NCI-H524 treated with DMSO at 0.1 percent for 48 hours (cell line): ENCODE measurements at regions not wholly inside any gene's neighbourhood (a gene's known extent, or its start where the extent isn't known, plus 50 kb on each side); places are given as distances from the start of the nearest gene placed in this dataset.
"Not testable (repeated sequence)": the region's sequence is repeated elsewhere in the genome, so short reads cannot be mapped to it uniquely, and the experiment has no call there.

Source experiments
- DNase-seq: peaks from one replicate; lab custom pipeline; 2025; lab: John Stamatoyannopoulos, UW

DNA sequence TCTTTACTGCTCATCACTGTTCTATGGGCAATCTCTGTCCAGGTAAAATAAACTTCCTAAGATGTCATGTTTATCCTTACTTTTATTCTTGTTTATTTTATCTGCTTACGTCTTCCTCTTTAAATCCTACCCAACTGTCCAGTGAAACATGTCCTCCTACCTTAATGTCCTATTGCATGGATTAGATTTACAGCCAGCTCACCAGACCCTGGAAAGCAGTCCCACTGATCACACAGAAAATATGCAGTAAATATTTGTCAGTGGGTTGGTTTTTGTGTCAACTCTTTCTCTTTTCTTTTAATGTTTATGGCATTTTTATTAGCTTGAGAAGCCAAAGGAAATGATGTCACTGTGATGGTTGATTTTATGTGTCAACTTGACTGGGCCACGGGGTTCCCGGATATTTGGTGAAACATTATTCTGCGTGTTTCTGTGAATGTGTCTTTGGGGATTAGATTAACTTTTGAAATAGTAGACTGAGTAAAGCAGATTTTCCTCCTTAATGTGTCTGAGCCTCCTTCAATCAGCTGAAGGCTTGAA lies 258.3 kb downstream of the SRGAP2C start:
- no peak for DNase-seq

DNA sequence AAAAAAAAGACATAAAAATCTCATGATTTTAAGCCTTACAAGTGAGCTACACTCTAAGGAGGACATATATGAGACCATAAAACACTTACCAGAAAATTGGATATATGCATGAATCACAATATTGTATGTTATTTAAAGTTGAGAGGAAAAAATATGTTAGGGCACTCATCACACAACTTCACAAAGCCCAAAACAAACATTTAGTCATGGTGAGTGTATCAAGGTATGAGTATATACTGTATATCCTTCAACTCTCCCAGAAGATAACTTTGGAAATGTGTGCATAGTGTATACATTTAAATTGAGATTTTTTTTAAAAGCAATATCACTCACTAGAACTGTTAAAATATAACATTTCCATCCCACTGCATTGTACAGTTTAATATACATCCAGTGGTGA lies 259.3 kb downstream of the SRGAP2C start:
- DNase-seq, result no peak

DNA sequence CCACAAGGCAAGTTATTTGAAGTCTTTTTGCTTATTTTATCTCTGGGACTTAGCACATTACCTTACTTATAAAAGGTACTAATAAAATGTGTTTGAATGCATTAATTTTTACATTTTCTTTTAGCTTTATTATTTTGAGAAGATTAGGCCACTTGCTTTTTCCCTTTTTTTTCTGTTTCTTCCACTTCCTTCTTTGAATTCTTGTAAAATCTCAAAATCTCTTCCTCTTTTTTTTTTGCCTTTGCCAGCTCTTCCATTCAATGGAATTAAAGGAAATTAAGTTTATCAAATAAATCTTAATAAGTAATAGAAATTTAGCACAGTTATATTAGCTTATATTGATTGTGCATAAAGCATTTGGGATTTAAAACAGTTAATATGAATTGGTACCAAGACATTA lies 260.9 kb downstream of the SRGAP2C start:
- DNase-seq, result no peak

DNA sequence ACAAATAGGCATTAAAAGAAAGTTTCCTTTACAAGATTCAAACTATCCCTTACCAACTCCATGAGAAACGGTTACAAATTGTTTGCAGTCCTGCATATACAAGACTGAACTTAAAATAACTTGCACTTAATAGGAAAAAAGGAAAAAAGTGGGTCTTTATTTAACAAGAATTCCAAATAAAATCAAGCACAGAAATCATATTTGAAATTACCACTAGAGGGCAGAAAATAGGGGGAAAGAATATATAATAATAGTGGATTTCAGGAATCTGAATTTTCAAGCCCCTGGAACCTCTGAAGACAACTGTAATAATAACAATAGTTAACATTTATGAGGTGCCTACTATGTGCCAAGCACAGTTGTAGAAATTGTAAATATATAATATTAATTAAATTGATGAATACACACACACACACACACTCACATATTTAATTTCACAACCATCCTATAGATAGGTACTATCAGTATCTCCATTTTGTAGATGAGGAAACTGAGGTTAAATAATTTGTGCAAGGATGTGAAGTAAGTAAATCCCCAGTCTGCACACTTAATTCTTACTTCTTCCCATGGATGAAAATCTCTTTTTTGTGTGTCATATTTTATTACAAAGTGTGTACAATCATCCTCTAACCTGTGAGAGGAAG lies 262.6 kb downstream of the SRGAP2C start:
- not testable (repeated sequence) for DNase-seq

DNA sequence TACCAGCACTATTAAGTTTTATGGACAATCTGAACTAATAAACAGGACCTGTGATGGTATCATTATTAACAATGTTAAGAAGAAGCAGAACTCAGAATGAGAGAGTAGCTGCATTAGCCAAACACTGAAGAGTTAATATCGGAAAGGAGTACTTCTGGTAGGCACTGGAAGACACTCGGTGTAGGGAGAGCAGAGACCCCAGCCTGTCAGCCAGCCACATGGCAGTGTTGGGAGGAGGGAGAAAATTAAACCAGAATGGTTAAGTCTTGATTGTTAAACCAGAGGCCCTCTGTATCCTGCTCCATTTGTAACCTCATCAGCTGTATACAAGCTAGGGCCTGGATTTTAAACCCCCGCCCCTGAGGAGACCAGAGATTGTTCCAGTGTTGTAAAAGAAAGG lies 263.3 kb downstream of the SRGAP2C start:
- not testable (repeated sequence) for DNase-seq

DNA sequence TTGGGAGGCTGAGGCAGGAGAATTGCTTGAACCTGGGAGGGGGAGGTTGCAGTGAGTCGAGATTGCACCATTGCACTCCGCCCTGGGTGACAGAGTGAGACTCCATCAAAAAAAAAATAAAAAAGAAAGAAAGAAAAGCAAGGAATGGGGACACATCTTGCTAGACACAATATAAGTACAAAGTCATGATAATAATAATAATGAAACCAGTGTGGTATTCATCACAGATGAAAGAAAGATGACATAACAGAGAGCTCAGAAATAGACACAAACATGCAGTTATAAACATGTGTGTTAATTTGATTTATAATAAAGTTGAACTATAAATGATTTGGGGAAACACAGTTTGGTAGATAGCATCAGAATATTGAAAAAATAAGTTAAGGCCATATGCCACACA lies 264.1 kb downstream of the SRGAP2C start:
- no peak for DNase-seq

DNA sequence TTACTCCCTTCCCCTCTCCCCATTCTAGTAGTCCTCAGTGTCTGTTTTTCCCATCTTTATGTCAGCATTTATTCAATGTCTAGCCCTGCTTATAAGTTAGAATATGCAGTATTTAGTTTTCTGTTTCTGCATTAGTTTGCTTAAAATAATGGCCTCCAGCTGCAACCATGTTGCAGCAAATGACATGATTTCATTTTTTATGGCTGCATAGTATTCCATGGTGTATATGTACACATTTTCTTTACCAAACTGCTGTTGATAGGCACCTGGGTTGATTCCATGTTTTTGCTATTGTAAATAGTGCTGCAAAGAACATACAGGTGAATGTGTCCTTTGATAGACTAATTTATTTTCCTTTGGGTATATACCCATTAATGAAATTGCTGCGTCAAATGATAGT lies 267.7 kb downstream of the SRGAP2C start:
- no peak for DNase-seq

DNA sequence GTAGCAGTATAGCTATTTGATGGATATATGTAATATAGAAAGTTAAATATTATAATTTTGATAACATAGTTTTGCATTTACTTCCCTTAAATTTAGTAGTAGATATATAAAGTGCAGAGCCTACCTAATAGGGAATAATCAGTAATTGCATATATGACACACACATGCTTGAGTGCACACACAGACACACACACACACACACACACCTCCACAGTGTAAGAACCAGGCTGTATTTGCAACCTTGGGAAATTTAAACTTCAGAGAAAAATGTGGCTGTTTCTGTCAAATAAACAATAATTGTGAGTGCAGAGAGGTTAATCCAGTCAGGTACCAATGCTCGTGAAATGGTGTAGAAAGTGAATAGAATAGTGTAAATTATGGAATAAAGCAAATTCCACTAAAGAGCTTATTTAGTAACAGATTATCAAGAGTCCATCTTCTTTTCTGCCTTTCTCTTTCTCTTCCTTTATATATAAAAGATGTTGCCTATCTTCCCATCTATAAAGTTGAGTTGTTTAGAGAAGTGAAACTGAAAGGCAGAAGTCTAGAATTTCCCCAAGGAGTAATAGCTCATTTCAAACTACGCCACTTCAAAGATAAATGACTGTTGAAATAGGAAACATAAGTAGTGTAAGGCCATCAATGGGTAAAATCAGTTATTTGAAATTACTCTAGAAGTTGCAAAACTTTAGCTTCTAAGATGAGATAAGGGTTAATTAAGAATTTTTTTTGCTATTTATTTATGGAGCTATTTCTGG lies 273.7 kb downstream of the SRGAP2C start:
- no peak for DNase-seq

DNA sequence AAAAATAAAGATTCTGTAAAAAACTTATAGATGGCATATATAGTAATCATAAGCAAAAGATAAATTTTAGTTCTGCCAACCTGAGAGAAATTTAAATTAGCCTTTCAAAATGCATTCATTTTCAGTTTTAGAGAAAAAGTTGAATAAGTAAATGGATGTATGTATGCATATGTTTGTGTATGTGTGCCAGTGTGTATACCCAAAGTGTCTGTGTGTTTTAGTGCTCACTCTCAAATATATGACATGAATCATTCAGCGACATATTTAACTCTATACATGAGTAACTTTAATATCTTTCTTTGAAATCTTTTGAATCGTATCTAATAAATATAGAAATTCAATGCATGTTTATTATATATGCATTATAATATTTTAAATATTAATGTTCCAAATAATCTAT lies 274.5 kb downstream of the SRGAP2C start:
- DNase-seq, result no peak

DNA sequence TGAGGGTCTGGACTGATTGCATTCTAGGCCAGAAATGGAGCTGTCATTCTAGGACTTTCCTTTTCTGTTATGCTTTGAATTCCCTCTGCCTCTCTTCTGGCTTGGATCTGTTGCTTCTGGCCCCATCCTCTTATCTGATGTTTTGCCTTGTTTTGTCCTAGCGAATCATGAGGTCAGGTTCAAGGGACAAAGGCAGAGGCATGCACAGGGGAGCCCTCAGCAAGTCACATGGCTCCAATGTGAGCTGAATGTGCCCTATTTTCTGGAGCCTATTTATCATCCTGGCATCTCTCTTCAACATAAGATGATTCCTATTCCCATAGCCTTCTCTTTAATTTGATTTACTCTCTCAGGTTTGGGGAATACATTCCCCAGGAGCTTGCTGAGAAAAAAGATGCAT lies 284.6 kb downstream of the SRGAP2C start:
- not testable (repeated sequence) for DNase-seq

DNA sequence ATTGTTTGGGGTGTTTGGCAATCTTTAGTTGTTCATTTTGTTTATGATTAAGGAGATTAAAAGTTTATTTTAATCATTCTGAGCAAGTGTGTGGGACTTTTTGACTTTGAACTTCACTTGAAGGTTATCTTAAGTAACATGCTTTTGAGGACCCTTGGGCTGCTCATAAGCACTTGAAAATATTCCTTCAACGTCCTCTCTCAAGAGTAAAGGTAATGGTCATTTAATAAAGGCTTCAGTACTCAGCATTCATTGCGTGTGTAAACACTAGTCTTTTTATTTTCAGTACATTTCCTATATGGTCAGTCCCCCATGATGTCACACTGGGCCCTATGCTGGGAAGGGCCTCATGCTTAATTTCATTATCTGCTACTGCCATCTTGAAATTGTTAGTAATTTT lies 285.6 kb downstream of the SRGAP2C start:
- not testable (repeated sequence) for DNase-seq

DNA sequence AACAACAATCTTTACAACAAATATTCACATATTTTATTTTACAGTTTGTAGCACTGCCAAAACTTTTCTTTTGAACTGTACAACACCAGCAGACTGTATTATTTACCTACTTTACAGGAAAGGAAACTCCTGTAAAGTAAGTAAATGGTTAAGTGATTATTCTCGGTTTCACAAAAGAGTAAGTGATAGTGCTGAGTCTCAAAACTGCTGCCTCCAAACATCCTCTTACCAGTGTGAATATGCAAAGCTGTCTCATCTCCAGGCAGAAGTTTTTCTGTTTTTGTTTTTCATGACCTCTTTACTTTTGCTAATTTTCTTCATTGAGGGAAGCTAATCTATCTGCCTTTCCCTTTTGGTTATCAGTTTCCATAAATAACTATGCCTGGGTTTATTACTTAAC lies 286.7 kb downstream of the SRGAP2C start:
- no peak for DNase-seq

DNA sequence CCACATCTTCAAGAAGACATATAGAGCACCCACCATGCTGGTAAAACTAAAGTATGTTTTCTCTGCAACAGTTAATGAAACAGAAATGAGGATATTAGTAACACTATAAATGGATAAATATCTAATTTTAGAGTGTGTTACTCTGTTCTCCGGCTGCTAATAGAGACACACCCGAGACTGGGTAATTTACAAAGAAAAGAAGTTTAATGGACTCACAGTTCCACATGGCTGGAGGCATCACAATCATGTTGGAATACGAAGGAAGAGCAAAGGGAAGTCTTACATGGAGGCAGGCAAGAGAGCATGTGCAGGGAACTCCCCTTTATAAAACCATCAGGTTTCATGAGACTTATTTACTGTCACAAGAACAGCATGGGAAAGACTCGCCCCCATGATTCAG lies 287.2 kb downstream of the SRGAP2C start:
- DNase-seq, result no peak

DNA sequence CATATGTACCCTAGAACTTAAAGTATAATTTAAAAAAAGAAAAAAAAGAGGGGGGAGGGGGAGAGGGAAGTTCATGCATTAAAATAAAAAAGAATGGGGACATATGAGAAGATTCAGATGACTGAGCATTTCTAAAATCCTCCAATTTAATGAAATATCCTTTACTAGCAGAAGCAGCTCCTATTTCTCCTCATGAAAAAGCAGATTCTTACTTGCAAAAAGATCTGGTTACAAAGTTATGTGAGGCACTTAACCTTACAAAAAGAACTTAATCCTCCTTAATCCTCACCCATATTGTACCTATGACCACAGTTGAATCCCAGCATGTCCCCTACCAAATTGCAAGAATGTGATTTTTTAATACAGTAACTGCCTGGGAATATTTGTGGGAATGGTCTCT lies 298.5 kb downstream of the SRGAP2C start:
- peak; percentile 65 for DNase-seq

DNA sequence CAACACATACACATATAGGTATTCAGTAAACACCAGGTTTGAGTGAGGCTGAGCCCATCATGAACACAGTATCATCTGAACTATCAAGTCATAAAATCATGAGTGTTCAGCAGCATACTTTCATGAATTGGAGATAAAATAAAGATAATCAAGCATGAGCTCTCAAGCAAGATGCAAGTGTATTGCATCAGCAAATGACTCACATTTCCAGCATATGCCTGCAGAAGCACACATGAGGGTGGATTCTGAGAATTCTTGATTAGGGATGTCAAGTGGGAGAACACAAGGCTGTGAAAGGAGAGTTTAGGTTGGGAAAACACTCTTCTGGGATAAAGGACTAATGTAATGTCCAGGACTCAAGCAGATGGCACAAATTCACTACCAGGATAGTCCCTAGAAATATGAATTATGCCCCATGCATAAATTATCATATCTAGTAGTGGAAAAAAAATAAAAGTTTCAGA lies 299.2 kb downstream of the SRGAP2C start:
- peak; percentile 37 for DNase-seq

DNA sequence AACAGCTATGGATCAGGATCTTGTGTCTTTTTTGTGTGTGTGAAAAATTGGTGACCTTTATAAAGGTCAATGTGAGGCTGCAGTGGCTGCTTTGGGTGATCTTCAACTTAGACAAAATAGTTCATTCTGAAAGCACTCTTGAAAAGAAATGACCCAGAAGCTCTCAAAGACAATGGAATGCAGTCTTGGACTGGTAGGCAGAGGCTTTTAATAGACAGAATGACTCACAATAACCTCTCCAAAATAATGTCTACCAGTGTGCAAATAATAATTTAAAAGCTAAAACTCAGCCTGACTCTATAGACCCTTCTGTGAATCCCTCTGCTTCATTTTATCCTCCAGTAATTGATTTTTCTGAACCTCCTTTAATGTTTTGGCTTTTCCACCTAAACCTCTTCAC lies 310.0 kb downstream of the SRGAP2C start:
- DNase-seq, result not testable (repeated sequence)

DNA sequence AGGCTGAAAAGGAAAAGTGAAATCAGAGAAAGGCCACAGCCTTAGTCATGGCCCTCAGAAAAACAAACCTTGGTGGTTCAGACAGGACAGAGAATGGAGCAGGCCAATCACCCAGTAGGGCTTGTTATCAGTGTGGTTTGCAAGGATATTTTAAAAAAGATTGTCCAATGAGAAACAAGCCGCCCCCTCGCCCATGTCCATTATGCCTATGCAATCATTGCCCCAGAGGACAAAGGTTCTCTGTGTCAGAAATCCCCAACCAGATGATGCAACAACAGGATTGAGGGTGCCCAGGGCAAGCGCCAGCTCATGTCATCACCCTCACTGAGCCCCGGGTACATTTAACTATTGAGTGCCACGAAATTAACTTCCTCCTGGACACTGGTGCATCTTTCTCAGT lies 326.7 kb downstream of the SRGAP2C start:
- not testable (repeated sequence) for DNase-seq

DNA sequence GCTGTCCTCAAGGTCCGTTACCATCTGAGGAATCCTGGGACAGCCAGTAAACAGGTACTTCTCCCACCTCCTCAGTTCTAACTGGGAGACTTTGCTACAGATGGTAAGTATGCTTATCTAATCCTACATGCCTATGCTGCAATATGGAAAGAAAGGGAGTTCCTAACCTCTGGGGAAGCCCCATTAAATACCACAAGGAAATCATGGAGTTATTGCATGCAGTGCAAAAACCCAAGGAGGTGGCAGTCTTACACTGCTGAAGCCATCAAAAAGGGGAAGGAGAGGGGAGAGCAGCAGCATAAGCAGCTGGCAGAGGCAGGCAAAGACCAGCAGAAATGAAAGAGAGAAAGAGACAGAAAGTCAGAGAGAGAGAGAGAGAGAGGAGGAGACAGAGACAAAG lies 327.1 kb downstream of the SRGAP2C start:
- DNase-seq, result not testable (repeated sequence)

DNA sequence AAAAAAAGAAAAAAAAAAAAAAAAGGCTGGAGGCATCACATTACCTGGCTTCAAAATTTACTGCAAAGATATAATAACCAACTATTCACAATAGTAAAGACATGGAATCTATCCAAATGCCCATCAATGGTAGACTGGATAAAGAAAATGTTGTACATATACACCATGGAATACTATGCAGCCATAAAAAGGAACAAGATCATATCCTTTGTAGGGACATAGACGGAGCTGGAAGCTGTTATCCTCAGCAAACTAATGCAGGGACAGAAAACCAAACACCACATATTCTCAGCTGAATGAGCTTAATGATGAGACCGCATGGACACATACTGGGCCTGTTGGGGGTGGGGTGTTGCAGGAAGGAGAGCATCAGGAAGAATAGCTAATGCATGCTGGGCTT lies 330.5 kb downstream of the SRGAP2C start:
- DNase-seq, result no peak

DNA sequence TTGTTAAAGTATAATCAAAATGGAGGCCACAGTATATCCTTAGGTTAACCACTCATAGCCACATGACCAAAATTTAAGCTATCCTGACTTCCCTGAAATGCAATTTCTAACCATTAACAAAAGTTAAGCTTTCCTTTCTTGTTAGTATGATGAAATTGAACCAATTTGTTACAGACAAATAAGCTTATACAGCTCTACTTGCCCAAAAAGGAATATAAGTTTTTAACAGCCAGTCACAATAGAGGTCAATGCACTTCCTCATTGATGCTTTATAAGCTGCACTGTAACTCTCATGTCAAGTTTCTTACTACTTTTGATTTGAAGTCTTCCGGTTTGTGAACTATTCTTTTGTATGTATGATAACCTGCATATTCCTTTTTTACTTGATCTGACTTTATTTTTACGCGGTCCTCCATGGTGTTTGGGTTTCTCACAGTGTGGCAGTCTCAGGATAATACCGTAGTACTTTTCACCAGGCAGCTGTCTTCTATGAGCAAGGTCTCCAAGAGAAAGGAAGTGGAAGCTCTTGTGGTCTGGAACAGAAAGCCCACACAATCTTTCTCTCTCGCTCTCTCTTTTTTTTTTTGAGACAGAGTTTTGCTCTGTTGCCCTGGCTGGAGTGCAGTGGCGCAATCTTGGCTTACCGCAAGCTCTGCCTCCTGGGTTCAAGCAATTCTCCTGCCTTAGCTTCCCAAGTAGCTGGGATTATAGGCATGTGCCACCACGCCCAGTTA lies 331.6 kb downstream of the SRGAP2C start:
- DNase-seq, result no peak

DNA sequence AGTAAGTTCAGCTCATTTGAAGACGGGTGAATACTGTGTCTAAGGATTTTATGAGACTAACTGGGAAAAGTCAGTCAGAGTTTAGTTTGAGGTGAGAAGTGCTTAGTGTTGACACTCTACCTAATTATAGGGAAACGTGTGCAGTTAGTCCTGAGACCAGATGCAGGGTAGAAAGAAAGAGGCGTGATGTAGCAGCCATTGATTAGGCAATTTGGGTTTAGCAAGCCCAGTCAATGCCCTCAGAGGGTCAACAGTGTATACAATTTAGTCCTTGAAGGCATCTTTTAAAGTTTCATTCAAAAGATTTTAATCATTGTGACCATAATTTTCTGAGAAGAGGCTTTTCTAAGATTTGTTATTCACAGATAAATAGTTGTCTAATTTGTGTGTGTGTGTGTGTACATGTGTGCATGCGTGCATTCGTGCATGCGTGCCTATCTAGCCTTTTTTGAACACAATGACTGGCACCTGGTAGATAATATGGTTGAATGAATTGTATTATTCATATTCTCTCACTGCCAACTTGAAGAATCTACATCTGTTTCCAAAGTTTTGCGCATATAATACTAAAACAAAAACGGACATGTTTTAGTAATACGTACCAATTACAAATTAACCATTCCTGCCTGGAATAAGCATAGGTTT lies 332.9 kb downstream of the SRGAP2C start:
- DNase-seq, result no peak

DNA sequence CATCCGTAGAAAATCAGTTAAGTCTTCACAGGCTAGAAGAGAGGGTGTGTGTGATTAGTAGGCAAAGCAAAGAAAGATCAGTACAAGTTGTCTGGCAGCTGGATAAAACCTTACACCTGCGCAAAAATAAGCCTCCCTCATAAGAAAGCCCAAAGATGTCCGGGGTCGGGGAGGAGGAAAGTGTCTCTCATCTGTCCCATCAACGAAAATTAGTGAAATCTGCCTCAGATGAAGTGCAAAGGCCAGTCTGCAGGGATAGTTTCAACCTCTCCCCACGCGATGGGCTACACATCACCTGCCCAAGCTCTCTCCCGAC lies 333.9 kb downstream of the SRGAP2C start:
- no peak for DNase-seq
